Body of pancreas (tissue), 4 donors: ENCODE measurements at regions not wholly inside any gene's neighbourhood (a gene's known extent, or its start where the extent isn't known, plus 50 kb on each side); places are given as distances from the start of the nearest gene placed in this dataset.

Source experiments
- ATAC-seq: fragments of 150-250 bp; one replicate; pipeline ENCODE4 v1.9.1; 2016
- DNase-seq, 4 donors: peaks; one replicate each; pipeline ENCODE4 v3.0.0-alpha.2; 2019
- H3K27ac ChIP-seq, 4 donors: fragments of 200-600 bp; sonication (generic); 1 replicate in 3 of 4; 2 replicates in 1 of 4; pipeline versions ENCODE4 v1.5.1 to v1.6.1; 2016 to 2019; ENCODE audit warnings: mild to moderate bottlenecking in 1 of 4, mixed read lengths in 1 of 4, moderate library complexity in 1 of 4
- H3K27me3 ChIP-seq, 2 donors: fragments of 200-600 bp; sonication (generic); one replicate each; pipeline ENCODE4 v1.6.0; 2016; ENCODE audit warnings: mild to moderate bottlenecking in 1 of 2
- H3K36me3 ChIP-seq, 2 donors: fragments of 200-600 bp; sonication (generic); replicated peaks in 1 of 2; 2 replicates each; pipeline ENCODE4 v1.5.1; 2016; ENCODE audit warnings: low read depth in 2 of 2; ENCODE audit not compliant: insufficient read depth in 1 of 2
- H3K4me1 ChIP-seq: fragments of 200-600 bp; sonication (generic); one replicate; pipeline ENCODE4 v1.6.0; 2016
- H3K4me3 ChIP-seq, 2 donors: fragments of 200-600 bp; sonication (generic); 1 replicate in 1 of 2; 2 replicates in 1 of 2; pipeline ENCODE4 v1.5.1; 2016 to 2019
- H3K9me3 ChIP-seq, 3 donors: fragments of 200-600 bp; sonication (generic); 1 replicate in 2 of 3; 2 replicates in 1 of 3; pipeline ENCODE4 v1.5.1; 2016
- CTCF ChIP-seq, 7 experiments: fragments of 450-650 bp in 4 of 7; fragments of 200-600 bp in 3 of 7; sonication (generic) in 3 of 7; IDR thresholded peaks; one replicate each; pipeline ENCODE4 v1.5.1; 2016 to 2019; ENCODE audit warnings: antibody characterized with exemption in 7 of 7
- POLR2A ChIP-seq, 3 donors: fragments of 450-650 bp; IDR thresholded peaks; one replicate each; pipeline ENCODE4 v1.6.1; 2016; ENCODE audit warnings: antibody characterized with exemption in 3 of 3, mild to moderate bottlenecking in 2 of 3
- WGBS, 2 donors: methylation state at CpG; one replicate each; pipeline ENCODE4 v1.1.5; 2017; 5-methylcytosine and 5-hydroxymethylcytosine counted together
- intact Hi-C: fragments of 100-400 bp; cut with DNase I; formaldehyde crosslinking; loops from one replicate; pipeline ENCODE4 v1.15.1; 2023

- no peak for DNase-seq
- no peaks in the 10 kb centered on the region for H3K4me1 ChIP-seq
- H3K27ac ChIP-seq = no peak overlapping the region
- H3K36me3 ChIP-seq = no peaks in the 10 kb centered on the region
- TF ChIP-seq POLR2A (IDR thresholded peaks at IDR 0.05) (no peak), CTCF (IDR thresholded peaks at IDR 0.05) (no peak)
- H3K9me3 ChIP-seq = no peaks in the 10 kb centered on the region
- intact Hi-C loops = no loop called here
- H3K27me3 ChIP-seq = no peaks in the 10 kb centered on the region
- no peak for ATAC-seq
- H3K4me3 ChIP-seq = no peak overlapping the region
- WGBS, 2 donors = 52 to 54% methylated on average over 1 of the region's 1 CpG
These were observed 126.2 kb upstream of the ACBD5 start for GRCh38 chr10:27366769-27367168.

GRCh38 chr10:27364028-27364427, 123.4 kb upstream of the ACBD5 start:
- H3K4me1 ChIP-seq = no peaks in the 10 kb centered on the region
- ATAC-seq (no peak), DNase-seq (no peak)
- WGBS, 2 donors = 52 to 61% methylated on average over 8 of the region's 8 CpGs
- no peaks in the 10 kb centered on the region for H3K36me3 ChIP-seq
- no peaks in the 10 kb centered on the region for H3K9me3 ChIP-seq
- no peak overlapping the region for H3K27ac ChIP-seq
- TF ChIP-seq POLR2A (IDR thresholded peaks at IDR 0.05) (no peak), CTCF (IDR thresholded peaks at IDR 0.05) (no peak)
- H3K27me3 ChIP-seq = no peaks in the 10 kb centered on the region
- no peak overlapping the region for H3K4me3 ChIP-seq
- intact Hi-C loops = no loop called here

- intact Hi-C loops = no loop called here
- TF ChIP-seq POLR2A (IDR thresholded peaks at IDR 0.05) (no peak), CTCF (IDR thresholded peaks at IDR 0.05) (peak; percentile 26 to 89 (median 69))
These were observed 120.1 kb upstream of the ACBD5 start for GRCh38 chr10:27360581-27361172.

GRCh38 chr10:27359792-27360355, 119.3 kb upstream of the ACBD5 start:
- ATAC-seq (no peak), DNase-seq (no peak)
- Histone ChIP-seq H3K27ac (no peak overlapping the region), H3K36me3 (no peaks in the 10 kb centered on the region), H3K9me3 (no peaks in the 10 kb centered on the region), H3K4me3 (no peak overlapping the region), H3K4me1 (peaks cover under 1% of the 10 kb centered on the region), H3K27me3 (no peaks in the 10 kb centered on the region)
- TF ChIP-seq CTCF (IDR thresholded peaks at IDR 0.05) (no peak), POLR2A (IDR thresholded peaks at IDR 0.05) (no peak)
- intact Hi-C loops = no loop called here
- 66 to 70% methylated on average over 12 of the region's 12 CpGs for WGBS, 2 donors

More at GRCh38 chr10:27360581-27361172, 120.1 kb upstream of the ACBD5 start:
- ATAC-seq = peak; percentile 65
- Histone ChIP-seq H3K27ac (no peak overlapping the region), H3K36me3 (no peaks in the 10 kb centered on the region), H3K4me3 (no peak overlapping the region), H3K9me3 (no peaks in the 10 kb centered on the region), H3K4me1 (no peaks in the 10 kb centered on the region), H3K27me3 (no peaks in the 10 kb centered on the region)
- DNase-seq = peak; percentile 75 to 83 (median 80)
- 5 to 10% methylated on average over 3 of the region's 3 CpGs for WGBS, 2 donors

GRCh38 chr10:27356738-27357137, 116.1 kb upstream of the ACBD5 start:
- WGBS, 2 donors = 75 to 89% methylated on average over 5 to 8 of the region's 8 CpGs
- Histone ChIP-seq H3K4me1 (peaks cover 9% of the 10 kb centered on the region), H3K9me3 (no peaks in the 10 kb centered on the region), H3K27me3 (no peaks in the 10 kb centered on the region), H3K36me3 (no peaks in the 10 kb centered on the region), H3K27ac (no peak overlapping the region), H3K4me3 (no peak overlapping the region)
- no peak for ATAC-seq
- intact Hi-C loops = no loop called here
- TF ChIP-seq POLR2A (IDR thresholded peaks at IDR 0.05) (no peak), CTCF (IDR thresholded peaks at IDR 0.05) (no peak)
- no peak for DNase-seq
